ENCODE measurements at regions not wholly inside any gene's neighbourhood (a gene's known extent, or its start where the extent isn't known, plus 50 kb on each side); places are given as distances from the start of the nearest gene placed in this dataset.

- DNase-seq (ENCODE audit: low spot score): no peak
- ATAC-seq (ENCODE audit: low FRiP score): no peak
- TF ChIP-seq CTCF (IDR thresholded peaks at IDR 0.05): no peak
These were observed 419.4 kb downstream of the C4orf33 start for GRCh38 chr4:129515356-129515755.

GRCh38 chr4:129526812-129527211 is 430.9 kb downstream of the C4orf33 start:
- TF ChIP-seq CTCF (IDR thresholded peaks at IDR 0.05): no peak
- no peak for DNase-seq (ENCODE audit: low spot score)
- ATAC-seq (ENCODE audit: low FRiP score): no peak

- ATAC-seq (ENCODE audit: low FRiP score) (no peak), DNase-seq (ENCODE audit: low spot score) (no peak)
- TF ChIP-seq CTCF (IDR thresholded peaks at IDR 0.05): no peak
These were observed 435.3 kb downstream of the C4orf33 start for GRCh38 chr4:129531253-129531652.

- DNase-seq (ENCODE audit: low spot score): no peak
- ATAC-seq (ENCODE audit: low FRiP score): no peak
- no peak for TF ChIP-seq CTCF (IDR thresholded peaks at IDR 0.05)
These were observed 436.6 kb downstream of the C4orf33 start for GRCh38 chr4:129532573-129532972.

- ATAC-seq (ENCODE audit: low FRiP score): no peak
These were observed 447.3 kb downstream of the C4orf33 start for GRCh38 chr4:129543299-129543698.

GRCh38 chr4:129545599-129546278 is 449.8 kb downstream of the C4orf33 start:
- DNase-seq (ENCODE audit: low spot score): peak; percentile 34
- TF ChIP-seq CTCF (IDR thresholded peaks at IDR 0.05): no peak
- ATAC-seq (ENCODE audit: low FRiP score): peak; percentile 96

More at GRCh38 chr4:129543299-129543698, 447.3 kb downstream of the C4orf33 start:
- DNase-seq (ENCODE audit: low spot score): no peak
- no peak for TF ChIP-seq CTCF (IDR thresholded peaks at IDR 0.05)

- TF ChIP-seq CTCF (IDR thresholded peaks at IDR 0.05): no peak
- DNase-seq (ENCODE audit: low spot score) (no peak), ATAC-seq (ENCODE audit: low FRiP score) (no peak)
These were observed 450.6 kb downstream of the C4orf33 start for GRCh38 chr4:129546531-129546930.

Data from omental fat pad (tissue), 3 donors.